OCI-LY3 (cell line): ENCODE measurements at regions not wholly inside any gene's neighbourhood (a gene's known extent, or its start where the extent isn't known, plus 50 kb on each side); places are given as distances from the start of the nearest gene placed in this dataset.

Experiments used
- H2AFZ ChIP-seq: fragments of 200-600, 300-600 bp; shearing (Covaris generic); 2 replicates; pipeline ENCODE4 v1.6.0; 2014; ENCODE audit warnings: antibody characterized with exemption, low read depth, low read length
- H3K27ac ChIP-seq: fragments of 200-600, 300-600 bp; sonication (generic); 2 replicates; pipeline ENCODE4 v1.5.1; 2014; ENCODE audit warnings: mild to moderate bottlenecking, low read length, moderate library complexity, mixed read lengths
- H3K27me3 ChIP-seq: fragments of 200-600, 300-600 bp; sonication (generic); 2 replicates; pipeline ENCODE4 v1.6.1; 2014; ENCODE audit warnings: low read depth, low read length, mixed read lengths
- H3K36me3 ChIP-seq: fragments of 200-600, 300-600 bp; sonication (generic); replicated peaks from 2 replicates; pipeline ENCODE3; 2014; ENCODE audit warnings: low read depth, low read length, mixed read lengths
- H3K4me1 ChIP-seq: fragments of 300-600, 200-600 bp; sonication (generic); 2 replicates; pipeline ENCODE4 v1.6.1; 2014; ENCODE audit warnings: low read length, mixed read lengths
- H3K4me2 ChIP-seq: fragments of 200-600, 300-600 bp; sonication (generic); 2 replicates; pipeline ENCODE4 v1.6.1; 2014; ENCODE audit warnings: low read length, mixed read lengths
- H3K4me3 ChIP-seq: fragments of 300-600, 200-600 bp; sonication (generic); 2 replicates; pipeline ENCODE4 v1.5.1; 2014; ENCODE audit warnings: antibody characterized with exemption, mild to moderate bottlenecking, low read length, moderate library complexity
- H3K79me2 ChIP-seq: fragments of 300-600, 200-600 bp; shearing (Covaris generic); 2 replicates; pipeline ENCODE4 v1.6.1; 2014; ENCODE audit warnings: mild to moderate bottlenecking, low read length, mixed read lengths
- H3K9ac ChIP-seq: fragments of 300-600, 200-600 bp; shearing (Covaris generic); 2 replicates; pipeline ENCODE4 v1.6.0; 2014; ENCODE audit warnings: mild to moderate bottlenecking, low read length, moderate library complexity
- H3K9me3 ChIP-seq: fragments of 200-600, 300-600 bp; shearing (Covaris generic); 2 replicates; pipeline ENCODE4 v1.6.1; 2014; ENCODE audit warnings: low read length, mixed read lengths; ENCODE audit not compliant: insufficient read depth
- H4K20me1 ChIP-seq: fragments of 200-600, 300-600 bp; sonication (generic); 2 replicates; pipeline ENCODE4 v1.6.1; 2016; ENCODE audit warnings: low read length, mixed read lengths; ENCODE audit not compliant: insufficient read depth
- CTCF ChIP-seq: fragments of 200-600, 300-600 bp; sonication (generic); IDR thresholded peaks from 2 replicates; pipeline ENCODE4 v1.5.1; 2014; ENCODE audit warnings: antibody characterized with exemption, low read length, low read depth
- EZH2phosphoT487 ChIP-seq: fragments of 200-600 bp; shearing (Covaris generic); IDR thresholded peaks from 2 replicates; pipeline ENCODE4 v1.6.1; 2018; ENCODE audit warnings: antibody characterized with exemption, mixed run types, low read depth

- Histone ChIP-seq H2AFZ (no peak overlapping the region), H3K79me2 (no peaks in the 10 kb centered on the region), H3K9ac (no peak overlapping the region), H3K4me3 (no peak overlapping the region), H3K9me3 (0 out of 2 replicates have a peak, but pooled peaks cover 3% of the 10 kb centered on the region), H4K20me1 (no peaks in the 10 kb centered on the region), H3K27me3 (no peaks in the 10 kb centered on the region), H3K36me3 (no peaks in the 10 kb centered on the region), H3K4me1 (no peaks in the 10 kb centered on the region), H3K27ac (no peak overlapping the region), H3K4me2 (no peak overlapping the region)
- TF ChIP-seq EZH2phosphoT487 (no peak), CTCF (no peak)
These were observed 431.1 kb upstream of the KLF6 start for GRCh38 chr10:4215963-4216575.

GRCh38 chr10:4215485-4215884 is 430.5 kb upstream of the KLF6 start:
- Histone ChIP-seq H3K4me2 (no peak overlapping the region), H2AFZ (no peak overlapping the region), H3K27me3 (no peaks in the 10 kb centered on the region), H3K4me3 (no peak overlapping the region), H4K20me1 (no peaks in the 10 kb centered on the region), H3K4me1 (no peaks in the 10 kb centered on the region), H3K27ac (no peak overlapping the region), H3K79me2 (no peaks in the 10 kb centered on the region), H3K9me3 (no peaks in the 10 kb centered on the region), H3K9ac (no peak overlapping the region), H3K36me3 (no peaks in the 10 kb centered on the region)
- TF ChIP-seq CTCF, result no peak
- TF ChIP-seq EZH2phosphoT487, result no peak

GRCh38 chr10:4214908-4215307 is 429.9 kb upstream of the KLF6 start:
- H3K79me2 ChIP-seq, result no peaks in the 10 kb centered on the region
- no peak overlapping the region for H3K27ac ChIP-seq
- H4K20me1 ChIP-seq, result no peaks in the 10 kb centered on the region
- H3K9ac ChIP-seq, result no peak overlapping the region
- no peak overlapping the region for H3K4me2 ChIP-seq
- TF ChIP-seq CTCF, result no peak
- no peak for TF ChIP-seq EZH2phosphoT487
- H2AFZ ChIP-seq, result no peak overlapping the region
- no peaks in the 10 kb centered on the region for H3K9me3 ChIP-seq
- H3K36me3 ChIP-seq, result no peaks in the 10 kb centered on the region
- no peaks in the 10 kb centered on the region for H3K4me1 ChIP-seq
- H3K4me3 ChIP-seq, result no peak overlapping the region
- H3K27me3 ChIP-seq, result no peaks in the 10 kb centered on the region

GRCh38 chr10:4213441-4213840 is 428.4 kb upstream of the KLF6 start:
- Histone ChIP-seq H4K20me1 (no peaks in the 10 kb centered on the region), H3K4me3 (no peak overlapping the region), H3K9ac (no peak overlapping the region), H3K27me3 (no peaks in the 10 kb centered on the region), H3K4me2 (no peak overlapping the region), H3K27ac (no peak overlapping the region), H3K9me3 (no peaks in the 10 kb centered on the region), H3K4me1 (no peaks in the 10 kb centered on the region), H3K36me3 (no peaks in the 10 kb centered on the region), H3K79me2 (no peaks in the 10 kb centered on the region), H2AFZ (no peak overlapping the region)
- TF ChIP-seq CTCF (no peak), EZH2phosphoT487 (no peak)
